Osteoblast (primary cell): ENCODE measurements at regions not wholly inside any gene's neighbourhood (a gene's known extent, or its start where the extent isn't known, plus 50 kb on each side); places are given as distances from the start of the nearest gene placed in this dataset.

ENCODE experiments used
- DNase-seq: peaks from one replicate; pipeline ENCODE4 v3.0.0; 2011; ENCODE audit warnings: low spot score, mixed read lengths; ENCODE audit not compliant: insufficient read length; ENCODE audit errors: missing footprints
- H2AFZ ChIP-seq: 2 replicates; pipeline ENCODE4 v1.6.0; 2011; ENCODE audit warnings: mild to moderate bottlenecking, low read length
- H3K27ac ChIP-seq: 2 replicates; pipeline ENCODE4 v1.5.1; 2011; ENCODE audit warnings: mild to moderate bottlenecking, low read depth, low read length, moderate library complexity
- H3K27me3 ChIP-seq: 2 replicates; pipeline ENCODE4 v1.6.0; 2012; ENCODE audit warnings: mild to moderate bottlenecking, control low read depth, inconsistent platforms, low read length, moderate library complexity; ENCODE audit not compliant: insufficient read depth
- H3K36me3 ChIP-seq: 2 replicates; pipeline ENCODE4 v1.5.1; 2011; ENCODE audit warnings: mild to moderate bottlenecking, low read length, control low read depth, moderate library complexity; ENCODE audit not compliant: insufficient read depth
- H3K4me1 ChIP-seq: 2 replicates; pipeline ENCODE4 v1.5.1; 2011; ENCODE audit warnings: mild to moderate bottlenecking, low read length, control low read depth, moderate library complexity; ENCODE audit not compliant: insufficient read depth
- H3K4me2 ChIP-seq: 2 replicates; pipeline ENCODE4 v1.6.0; 2011; ENCODE audit warnings: mild to moderate bottlenecking, low read length; ENCODE audit not compliant: insufficient read depth
- H3K4me3 ChIP-seq: fragments of 200-600 bp; sonication (generic); 3 replicates; pipeline ENCODE4 v1.5.1; 2012; ENCODE audit warnings: mild to moderate bottlenecking, low read length, inconsistent platforms; ENCODE audit not compliant: insufficient read depth
- H3K79me2 ChIP-seq: 2 replicates; pipeline ENCODE4 v1.6.0; 2012; ENCODE audit warnings: mild to moderate bottlenecking, low read length, control low read depth, inconsistent platforms; ENCODE audit not compliant: insufficient read depth
- H3K9me3 ChIP-seq: 2 replicates; pipeline ENCODE4 v1.5.1; 2011; ENCODE audit warnings: low read depth, low read length, control low read depth
- H4K20me1 ChIP-seq: 2 replicates; pipeline ENCODE4 v1.6.0; 2012; ENCODE audit warnings: mild to moderate bottlenecking, low read length, control low read depth; ENCODE audit not compliant: insufficient read depth
- TF ChIP-seq, protein P1 (sequence below): IDR thresholded peaks from 2 replicates; pipeline ENCODE4 v1.5.1; 2011; ENCODE audit warnings: mild to moderate bottlenecking, low read depth, low read length, moderate library complexity; ENCODE audit errors: extremely low read depth

DNA sequence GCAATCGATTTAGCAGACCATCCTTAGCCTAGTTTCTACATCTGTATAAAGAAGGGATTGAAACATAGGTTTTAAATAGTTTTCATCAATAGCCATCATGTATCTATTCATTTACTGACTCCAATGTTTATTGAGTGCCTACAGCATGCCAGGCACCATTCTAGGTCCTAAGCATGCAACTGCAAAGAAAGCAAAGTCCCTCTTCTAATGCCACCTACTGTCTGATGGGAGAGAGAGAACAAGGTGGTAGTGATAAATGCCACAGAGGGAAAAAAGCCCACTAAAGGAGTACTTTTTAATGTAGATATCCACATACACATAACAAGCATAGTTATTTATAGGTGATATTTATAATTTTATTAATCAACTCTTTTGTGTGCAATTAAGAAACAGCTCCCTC, 67.6 kb upstream of the PPARGC1A start:
- DNase-seq, result no peak
- H3K27ac ChIP-seq, result no peak overlapping the region
- H3K36me3 ChIP-seq, result no peaks in the 10 kb centered on the region
- H3K4me1 ChIP-seq, result no peaks in the 10 kb centered on the region
- H4K20me1 ChIP-seq, result no peaks in the 10 kb centered on the region
- H3K9me3 ChIP-seq, result no peaks in the 10 kb centered on the region
- TF ChIP-seq, protein P1, sequence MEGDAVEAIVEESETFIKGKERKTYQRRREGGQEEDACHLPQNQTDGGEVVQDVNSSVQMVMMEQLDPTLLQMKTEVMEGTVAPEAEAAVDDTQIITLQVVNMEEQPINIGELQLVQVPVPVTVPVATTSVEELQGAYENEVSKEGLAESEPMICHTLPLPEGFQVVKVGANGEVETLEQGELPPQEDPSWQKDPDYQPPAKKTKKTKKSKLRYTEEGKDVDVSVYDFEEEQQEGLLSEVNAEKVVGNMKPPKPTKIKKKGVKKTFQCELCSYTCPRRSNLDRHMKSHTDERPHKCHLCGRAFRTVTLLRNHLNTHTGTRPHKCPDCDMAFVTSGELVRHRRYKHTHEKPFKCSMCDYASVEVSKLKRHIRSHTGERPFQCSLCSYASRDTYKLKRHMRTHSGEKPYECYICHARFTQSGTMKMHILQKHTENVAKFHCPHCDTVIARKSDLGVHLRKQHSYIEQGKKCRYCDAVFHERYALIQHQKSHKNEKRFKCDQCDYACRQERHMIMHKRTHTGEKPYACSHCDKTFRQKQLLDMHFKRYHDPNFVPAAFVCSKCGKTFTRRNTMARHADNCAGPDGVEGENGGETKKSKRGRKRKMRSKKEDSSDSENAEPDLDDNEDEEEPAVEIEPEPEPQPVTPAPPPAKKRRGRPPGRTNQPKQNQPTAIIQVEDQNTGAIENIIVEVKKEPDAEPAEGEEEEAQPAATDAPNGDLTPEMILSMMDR, result no peak
- H2AFZ ChIP-seq, result no peak overlapping the region
- no peak overlapping the region for H3K4me3 ChIP-seq
- no peaks in the 10 kb centered on the region for H3K27me3 ChIP-seq
- H3K79me2 ChIP-seq, result no peaks in the 10 kb centered on the region
- H3K4me2 ChIP-seq, result no peak overlapping the region

GRCh38 chr4:23956601-23957364, 66.9 kb upstream of the PPARGC1A start:
- no peak for DNase-seq
- H3K4me2 ChIP-seq, result no peak overlapping the region
- no peak overlapping the region for H2AFZ ChIP-seq
- no peak overlapping the region for H3K4me3 ChIP-seq
- H3K4me1 ChIP-seq, result no peaks in the 10 kb centered on the region
- H3K79me2 ChIP-seq, result no peaks in the 10 kb centered on the region
- TF ChIP-seq, protein P1, result no peak
- no peak overlapping the region for H3K27ac ChIP-seq
- no peaks in the 10 kb centered on the region for H3K9me3 ChIP-seq
- H3K27me3 ChIP-seq, result no peaks in the 10 kb centered on the region
- H4K20me1 ChIP-seq, result no peaks in the 10 kb centered on the region
- H3K36me3 ChIP-seq, result no peaks in the 10 kb centered on the region

- no peaks in the 10 kb centered on the region for H3K36me3 ChIP-seq
- no peak overlapping the region for H3K4me2 ChIP-seq
- no peaks in the 10 kb centered on the region for H3K9me3 ChIP-seq
- no peak overlapping the region for H3K4me3 ChIP-seq
- DNase-seq, result no peak
- no peaks in the 10 kb centered on the region for H3K79me2 ChIP-seq
- TF ChIP-seq, protein P1, result no peak
- H3K27me3 ChIP-seq, result no peaks in the 10 kb centered on the region
- no peaks in the 10 kb centered on the region for H4K20me1 ChIP-seq
- no peak overlapping the region for H2AFZ ChIP-seq
- H3K27ac ChIP-seq, result no peak overlapping the region
- no peaks in the 10 kb centered on the region for H3K4me1 ChIP-seq
These were observed 62.4 kb upstream of the PPARGC1A start for GRCh38 chr4:23952258-23952657.

GRCh38 chr4:23947826-23948225, 58.0 kb upstream of the PPARGC1A start:
- Histone ChIP-seq H3K36me3 (no peaks in the 10 kb centered on the region), H3K4me1 (peaks cover 10% of the 10 kb centered on the region), H3K27me3 (no peaks in the 10 kb centered on the region), H4K20me1 (no peaks in the 10 kb centered on the region), H2AFZ (no peak overlapping the region), H3K9me3 (no peaks in the 10 kb centered on the region), H3K79me2 (no peaks in the 10 kb centered on the region), H3K27ac (no peak overlapping the region), H3K4me2 (no peak overlapping the region), H3K4me3 (no peak overlapping the region)
- TF ChIP-seq, protein P1, result no peak
- no peak for DNase-seq
